Esophagus (tissue), 2 donors: ENCODE measurements at regions not wholly inside any gene's neighbourhood (a gene's known extent, or its start where the extent isn't known, plus 50 kb on each side); places are given as distances from the start of the nearest gene placed in this dataset.

Experiments
- H3K27ac ChIP-seq, 2 donors: one replicate each; pipeline ENCODE4 v1.5.1; 2013; ENCODE audit warnings: low read depth in 2 of 2, mild to moderate bottlenecking in 2 of 2, inconsistent platforms in 1 of 2, low read length in 1 of 2, moderate library complexity in 1 of 2
- H3K27me3 ChIP-seq, 2 donors: one replicate each; pipeline ENCODE4 v1.6.1; 2013; ENCODE audit warnings: low read length in 2 of 2, control low read depth in 1 of 2, mild to moderate bottlenecking in 1 of 2; ENCODE audit not compliant: insufficient read depth in 2 of 2, control insufficient read depth in 1 of 2
- H3K36me3 ChIP-seq, 2 donors: one replicate each; pipeline ENCODE4 v1.6.1; 2013; ENCODE audit warnings: low read length in 1 of 2; ENCODE audit not compliant: control insufficient read depth in 2 of 2, insufficient read depth in 2 of 2
- H3K4me1 ChIP-seq, 2 donors: one replicate each; pipeline ENCODE4 v1.6.1; 2013; ENCODE audit warnings: low read length in 1 of 2; ENCODE audit not compliant: control insufficient read depth in 2 of 2, insufficient read depth in 2 of 2
- H3K4me3 ChIP-seq, 2 donors: one replicate each; pipeline ENCODE4 v1.5.1; 2013; ENCODE audit warnings: low read length in 2 of 2, mild to moderate bottlenecking in 2 of 2, low read depth in 1 of 2, moderate library complexity in 1 of 2
- H3K9me3 ChIP-seq, 2 donors: one replicate each; pipeline ENCODE4 v1.6.1; 2013; ENCODE audit warnings: mild to moderate bottlenecking in 2 of 2, low read depth in 1 of 2, low read length in 1 of 2, moderate library complexity in 1 of 2; ENCODE audit not compliant: control insufficient read depth in 2 of 2, insufficient read depth in 1 of 2
- WGBS, 2 donors: extraction: QIAGEN DNeasy Blood & Tissue Kit; methylation state at CpG; one replicate each; pipeline ENCODE4 v1.1.7; 2013; 5-methylcytosine and 5-hydroxymethylcytosine counted together
- donor health status: healthy with polysubstance abuse.
- donor health status: Bipolar disorder and iron deficiency.

- Histone ChIP-seq H3K27me3 (no peaks in the 10 kb centered on the region), H3K9me3 (no peaks in the 10 kb centered on the region)
- WGBS, 2 donors = 50 to 57% methylated on average over 3 of the region's 3 CpGs
These were observed 522.9 kb downstream of the FAT4 start for GRCh38 chr4:125837493-125838201.

GRCh38 chr4:125838202-125838601 lies 523.4 kb downstream of the FAT4 start:
- no peak overlapping the region for H3K4me3 ChIP-seq
- WGBS, 2 donors = 79 to 81% methylated on average over 6 of the region's 6 CpGs
- H3K27me3 ChIP-seq = no peaks in the 10 kb centered on the region
- no peaks in the 10 kb centered on the region for H3K4me1 ChIP-seq
- no peaks in the 10 kb centered on the region for H3K9me3 ChIP-seq
- H3K36me3 ChIP-seq = no peaks in the 10 kb centered on the region
- no peak overlapping the region for H3K27ac ChIP-seq

More at GRCh38 chr4:125837493-125838201, 522.9 kb downstream of the FAT4 start:
- no peak overlapping the region for H3K27ac ChIP-seq
- no peak overlapping the region for H3K4me3 ChIP-seq
- no peaks in the 10 kb centered on the region for H3K4me1 ChIP-seq
- H3K36me3 ChIP-seq = no peaks in the 10 kb centered on the region

- Histone ChIP-seq H3K27ac (no peak overlapping the region), H3K36me3 (no peaks in the 10 kb centered on the region), H3K9me3 (no peaks in the 10 kb centered on the region), H3K27me3 (no peaks in the 10 kb centered on the region), H3K4me1 (no peaks in the 10 kb centered on the region), H3K4me3 (no peak overlapping the region)
These were observed 524.2 kb downstream of the FAT4 start for GRCh38 chr4:125838924-125839323.

- Histone ChIP-seq H3K27ac (no peak overlapping the region), H3K27me3 (no peaks in the 10 kb centered on the region), H3K4me1 (no peaks in the 10 kb centered on the region), H3K4me3 (no peak overlapping the region), H3K36me3 (no peaks in the 10 kb centered on the region), H3K9me3 (no peaks in the 10 kb centered on the region)
These were observed 529.2 kb downstream of the FAT4 start for GRCh38 chr4:125843947-125844346.

- Histone ChIP-seq H3K4me1 (no peaks in the 10 kb centered on the region), H3K27ac (no peak overlapping the region), H3K36me3 (no peaks in the 10 kb centered on the region), H3K9me3 (no peaks in the 10 kb centered on the region), H3K27me3 (no peaks in the 10 kb centered on the region), H3K4me3 (no peak overlapping the region)
- WGBS, 2 donors = 84 to 90% methylated on average over 3 of the region's 3 CpGs
These were observed 532.8 kb downstream of the FAT4 start for GRCh38 chr4:125847518-125847917.

GRCh38 chr4:125849869-125850268 lies 535.1 kb downstream of the FAT4 start:
- no peaks in the 10 kb centered on the region for H3K9me3 ChIP-seq
- H3K27me3 ChIP-seq = no peaks in the 10 kb centered on the region
- no peaks in the 10 kb centered on the region for H3K4me1 ChIP-seq
- no peak overlapping the region for H3K27ac ChIP-seq
- H3K36me3 ChIP-seq = no peaks in the 10 kb centered on the region
- H3K4me3 ChIP-seq = no peak overlapping the region

- Histone ChIP-seq H3K27ac (no peak overlapping the region), H3K4me3 (no peak overlapping the region), H3K27me3 (no peaks in the 10 kb centered on the region), H3K4me1 (no peaks in the 10 kb centered on the region), H3K9me3 (no peaks in the 10 kb centered on the region), H3K36me3 (no peaks in the 10 kb centered on the region)
- 40 to 48% methylated on average over 4 of the region's 4 CpGs for WGBS, 2 donors
These were observed 577.0 kb downstream of the FAT4 start for GRCh38 chr4:125891597-125892258.

- Histone ChIP-seq H3K27me3 (no peaks in the 10 kb centered on the region), H3K4me1 (no peaks in the 10 kb centered on the region), H3K27ac (no peak overlapping the region), H3K36me3 (no peaks in the 10 kb centered on the region), H3K4me3 (no peak overlapping the region), H3K9me3 (no peaks in the 10 kb centered on the region)
- 65 to 87% methylated on average over 1 of the region's 1 CpG for WGBS, 2 donors
These were observed 590.0 kb downstream of the FAT4 start for GRCh38 chr4:125904802-125905201.

GRCh38 chr4:125911058-125911457 lies 596.3 kb downstream of the FAT4 start:
- H3K9me3 ChIP-seq = no peaks in the 10 kb centered on the region
- H3K4me3 ChIP-seq = no peak overlapping the region
- H3K4me1 ChIP-seq = no peaks in the 10 kb centered on the region
- WGBS, 2 donors = 79 to 81% methylated on average over 2 of the region's 2 CpGs
- H3K36me3 ChIP-seq = no peaks in the 10 kb centered on the region
- H3K27me3 ChIP-seq = no peaks in the 10 kb centered on the region
- H3K27ac ChIP-seq = no peak overlapping the region

GRCh38 chr4:125911481-125911880 lies 596.7 kb downstream of the FAT4 start:
- no peak overlapping the region for H3K4me3 ChIP-seq
- no peaks in the 10 kb centered on the region for H3K36me3 ChIP-seq
- H3K27me3 ChIP-seq = no peaks in the 10 kb centered on the region
- H3K9me3 ChIP-seq = no peaks in the 10 kb centered on the region
- H3K4me1 ChIP-seq = no peaks in the 10 kb centered on the region
- no peak overlapping the region for H3K27ac ChIP-seq
